HEK293 (cell line): ENCODE measurements at regions not wholly inside any gene's neighbourhood (a gene's known extent, or its start where the extent isn't known, plus 50 kb on each side); places are given as distances from the start of the nearest gene placed in this dataset.

Source experiments
- CTCF ChIA-PET: fragments of 350-600 bp; formaldehyde crosslinking; extraction: SDS; loops from one replicate; lab custom pipeline; 2021; ENCODE audit warnings: antibody characterized with exemption; lab: Yijun Ruan, JAX
- POLR2A ChIA-PET: fragments of 300-600 bp; formaldehyde crosslinking; extraction: SDS; loops from one replicate; lab custom pipeline; 2020; ENCODE audit warnings: antibody characterized with exemption, inconsistent platforms; lab: Yijun Ruan, JAX
- H3K27ac ChIP-seq: fragments of 200-500 bp; sonication (Bioruptor generic); 2 replicates; pipeline ENCODE4 v1.5.1; 2014; ENCODE audit warnings: low read depth, low read length, control low read depth, inconsistent platforms; ENCODE audit errors: extremely low read depth
- H3K36me3 ChIP-seq, 2 experiments: fragments of 200-500 bp in 1 of 2; sonication (Bioruptor generic) in 1 of 2; 1 replicate in 1 of 2; 2 replicates in 1 of 2; pipeline ENCODE4 v1.5.1; 2014 to 2017; ENCODE audit warnings: inconsistent platforms in 2 of 2, low read length in 2 of 2; ENCODE audit not compliant: control insufficient read depth in 2 of 2, insufficient read depth in 1 of 2
- H3K4me1 ChIP-seq: fragments of 200-500 bp; sonication (Bioruptor generic); 2 replicates; pipeline ENCODE4 v1.5.1; 2014; ENCODE audit warnings: mild to moderate bottlenecking, low read length, inconsistent platforms; ENCODE audit not compliant: control insufficient read depth, insufficient read depth
- H3K4me3 ChIP-seq: 2 replicates; pipeline ENCODE4 v1.5.1; 2011; ENCODE audit warnings: low read depth, mild to moderate bottlenecking, control low read depth, low read length, moderate library complexity
- H3K9me3 ChIP-seq: fragments of 200-500 bp; sonication (Bioruptor generic); 2 replicates; pipeline ENCODE4 v1.5.1; 2014; ENCODE audit warnings: low read depth, low read length, inconsistent platforms; ENCODE audit not compliant: control insufficient read depth, insufficient read depth
- BCL11B ChIP-seq: fragments of 450-650 bp; formaldehyde crosslinking; IDR thresholded peaks from 2 replicates; pipeline ENCODE4 v1.5.1; 2016; ENCODE audit warnings: low read depth, missing biosample characterization, missing genetic modification characterization
- KLF8 ChIP-seq: fragments of 450-650 bp; formaldehyde crosslinking; IDR thresholded peaks from 2 replicates; pipeline ENCODE4 v1.5.1; 2016; ENCODE audit warnings: missing biosample characterization, missing genetic modification characterization
- ZEB2 ChIP-seq: fragments of 450-650 bp; formaldehyde crosslinking; IDR thresholded peaks from 2 replicates; pipeline ENCODE4 v1.5.1; 2016; ENCODE audit warnings: missing biosample characterization, missing genetic modification characterization
- ZNF146 ChIP-seq: fragments of 450-650 bp; formaldehyde crosslinking; IDR thresholded peaks from 2 replicates; pipeline ENCODE4 v1.5.1; 2016; ENCODE audit warnings: missing biosample characterization, missing genetic modification characterization
- ZNF157 ChIP-seq: fragments of 450-650 bp; formaldehyde crosslinking; IDR thresholded peaks from 2 replicates; pipeline ENCODE4 v1.5.1; 2016; ENCODE audit warnings: missing biosample characterization, missing genetic modification characterization
- ZNF48 ChIP-seq: fragments of 450-650 bp; formaldehyde crosslinking; IDR thresholded peaks from 2 replicates; pipeline ENCODE4 v1.5.1; 2016; ENCODE audit warnings: missing biosample characterization, missing genetic modification characterization
- ZNF571 ChIP-seq: fragments of 450-650 bp; formaldehyde crosslinking; IDR thresholded peaks from 2 replicates; pipeline ENCODE4 v1.5.0; 2017; ENCODE audit warnings: missing biosample characterization, missing genetic modification characterization
- ZNF600 ChIP-seq: fragments of 450-650 bp; formaldehyde crosslinking; IDR thresholded peaks from 2 replicates; pipeline ENCODE4 v1.5.1; 2016; ENCODE audit warnings: missing biosample characterization, missing genetic modification characterization
- ZNF701 ChIP-seq: fragments of 450-650 bp; formaldehyde crosslinking; IDR thresholded peaks from 2 replicates; pipeline ENCODE4 v1.5.1; 2016; ENCODE audit warnings: missing biosample characterization, missing genetic modification characterization
- TF ChIP-seq, protein P1 (sequence below): fragments of 450-650 bp; formaldehyde crosslinking; IDR thresholded peaks from 2 replicates; pipeline ENCODE4; 2016; ENCODE audit warnings: missing biosample characterization, missing genetic modification characterization
- TF ChIP-seq, protein P2 (sequence below): fragments of 450-650 bp; formaldehyde crosslinking; IDR thresholded peaks from 2 replicates; pipeline ENCODE4 v1.5.1; 2016; ENCODE audit warnings: missing biosample characterization, missing genetic modification characterization
- TF ChIP-seq, protein P3 (sequence below): sonication (generic); formaldehyde crosslinking; IDR thresholded peaks from 2 replicates; pipeline ENCODE4 v1.8.1; 2022; ENCODE audit warnings: mild to moderate bottlenecking, moderate library complexity, missing genetic modification reagents
- TF ChIP-seq, protein P4 (sequence below): fragments of 450-650 bp; formaldehyde crosslinking; IDR thresholded peaks from 2 replicates; pipeline ENCODE4 v1.5.1; 2016; ENCODE audit warnings: missing biosample characterization, missing genetic modification characterization, borderline replicate concordance
- TF ChIP-seq, protein P5 (sequence below): fragments of 450-650 bp; formaldehyde crosslinking; IDR thresholded peaks from 2 replicates; pipeline ENCODE4 v1.5.1; 2016; ENCODE audit warnings: missing biosample characterization, missing genetic modification characterization, borderline replicate concordance
- TF ChIP-seq, protein P6 (sequence below): fragments of 450-650 bp; formaldehyde crosslinking; IDR thresholded peaks from 2 replicates; pipeline ENCODE4 v1.5.1; 2017; ENCODE audit warnings: missing biosample characterization, missing genetic modification characterization
- TF ChIP-seq, protein P7 (sequence below): fragments of 450-650 bp; formaldehyde crosslinking; IDR thresholded peaks from 2 replicates; pipeline ENCODE4 v1.5.1; 2016; ENCODE audit warnings: missing biosample characterization, missing genetic modification characterization

DNA sequence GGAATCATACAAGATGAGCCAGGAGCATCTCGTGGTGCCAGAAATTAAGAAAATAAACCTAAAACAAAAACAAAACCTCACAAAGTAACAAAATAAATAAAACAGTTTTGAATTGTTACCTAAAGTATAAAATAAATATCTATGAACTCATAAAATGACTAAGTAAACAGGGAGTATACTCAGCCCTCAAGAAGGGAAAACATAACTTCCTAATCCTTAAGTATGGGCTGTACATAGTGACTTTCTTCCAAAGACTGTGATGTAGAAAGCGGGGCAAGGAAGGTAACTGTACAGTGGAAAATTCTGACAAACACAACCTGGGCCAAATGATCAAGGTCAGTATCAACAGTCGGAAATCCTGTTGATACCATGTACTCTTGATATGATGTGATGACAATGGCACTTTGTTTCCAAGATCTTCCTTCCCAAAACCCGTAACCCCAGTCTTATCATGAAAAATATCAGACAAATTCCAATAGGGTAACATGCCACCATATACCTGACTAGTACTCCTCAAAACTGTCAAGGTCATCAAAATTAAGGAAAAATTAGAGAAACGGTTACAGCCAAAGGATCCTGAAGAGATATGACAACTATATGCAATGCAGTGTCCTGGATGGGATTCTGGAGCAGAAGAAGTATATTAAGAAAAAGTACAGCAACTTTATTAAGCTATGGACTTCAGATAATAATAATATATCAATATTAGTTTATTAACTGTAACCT is 76.0 kb upstream of the XIRP2 start (continued):
- TF ChIP-seq, protein P1, sequence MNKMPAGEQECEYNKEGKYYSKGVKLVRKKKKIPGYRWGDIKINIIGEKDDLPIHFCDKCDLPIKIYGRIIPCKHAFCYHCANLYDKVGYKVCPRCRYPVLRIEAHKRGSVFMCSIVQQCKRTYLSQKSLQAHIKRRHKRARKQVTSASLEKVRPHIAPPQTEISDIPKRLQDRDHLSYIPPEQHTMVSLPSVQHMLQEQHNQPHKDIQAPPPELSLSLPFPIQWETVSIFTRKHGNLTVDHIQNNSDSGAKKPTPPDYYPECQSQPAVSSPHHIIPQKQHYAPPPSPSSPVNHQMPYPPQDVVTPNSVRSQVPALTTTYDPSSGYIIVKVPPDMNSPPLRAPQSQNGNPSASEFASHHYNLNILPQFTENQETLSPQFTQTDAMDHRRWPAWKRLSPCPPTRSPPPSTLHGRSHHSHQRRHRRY (tag by site-specific recombination): no peak
- TF ChIP-seq BCL11B (tag by site-specific recombination): no peak
- TF ChIP-seq ZNF48 (tag by site-specific recombination): no peak
- TF ChIP-seq, protein P2, sequence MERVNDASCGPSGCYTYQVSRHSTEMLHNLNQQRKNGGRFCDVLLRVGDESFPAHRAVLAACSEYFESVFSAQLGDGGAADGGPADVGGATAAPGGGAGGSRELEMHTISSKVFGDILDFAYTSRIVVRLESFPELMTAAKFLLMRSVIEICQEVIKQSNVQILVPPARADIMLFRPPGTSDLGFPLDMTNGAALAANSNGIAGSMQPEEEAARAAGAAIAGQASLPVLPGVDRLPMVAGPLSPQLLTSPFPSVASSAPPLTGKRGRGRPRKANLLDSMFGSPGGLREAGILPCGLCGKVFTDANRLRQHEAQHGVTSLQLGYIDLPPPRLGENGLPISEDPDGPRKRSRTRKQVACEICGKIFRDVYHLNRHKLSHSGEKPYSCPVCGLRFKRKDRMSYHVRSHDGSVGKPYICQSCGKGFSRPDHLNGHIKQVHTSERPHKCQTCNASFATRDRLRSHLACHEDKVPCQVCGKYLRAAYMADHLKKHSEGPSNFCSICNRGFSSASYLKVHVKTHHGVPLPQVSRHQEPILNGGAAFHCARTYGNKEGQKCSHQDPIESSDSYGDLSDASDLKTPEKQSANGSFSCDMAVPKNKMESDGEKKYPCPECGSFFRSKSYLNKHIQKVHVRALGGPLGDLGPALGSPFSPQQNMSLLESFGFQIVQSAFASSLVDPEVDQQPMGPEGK (tag by site-specific recombination): no peak
- TF ChIP-seq, protein P3, sequence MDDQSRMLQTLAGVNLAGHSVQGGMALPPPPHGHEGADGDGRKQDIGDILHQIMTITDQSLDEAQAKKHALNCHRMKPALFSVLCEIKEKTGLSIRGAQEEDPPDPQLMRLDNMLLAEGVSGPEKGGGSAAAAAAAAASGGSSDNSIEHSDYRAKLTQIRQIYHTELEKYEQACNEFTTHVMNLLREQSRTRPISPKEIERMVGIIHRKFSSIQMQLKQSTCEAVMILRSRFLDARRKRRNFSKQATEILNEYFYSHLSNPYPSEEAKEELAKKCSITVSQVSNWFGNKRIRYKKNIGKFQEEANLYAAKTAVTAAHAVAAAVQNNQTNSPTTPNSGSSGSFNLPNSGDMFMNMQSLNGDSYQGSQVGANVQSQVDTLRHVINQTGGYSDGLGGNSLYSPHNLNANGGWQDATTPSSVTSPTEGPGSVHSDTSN (CRISPR knock-in tag): no peak
- TF ChIP-seq, protein P4, sequence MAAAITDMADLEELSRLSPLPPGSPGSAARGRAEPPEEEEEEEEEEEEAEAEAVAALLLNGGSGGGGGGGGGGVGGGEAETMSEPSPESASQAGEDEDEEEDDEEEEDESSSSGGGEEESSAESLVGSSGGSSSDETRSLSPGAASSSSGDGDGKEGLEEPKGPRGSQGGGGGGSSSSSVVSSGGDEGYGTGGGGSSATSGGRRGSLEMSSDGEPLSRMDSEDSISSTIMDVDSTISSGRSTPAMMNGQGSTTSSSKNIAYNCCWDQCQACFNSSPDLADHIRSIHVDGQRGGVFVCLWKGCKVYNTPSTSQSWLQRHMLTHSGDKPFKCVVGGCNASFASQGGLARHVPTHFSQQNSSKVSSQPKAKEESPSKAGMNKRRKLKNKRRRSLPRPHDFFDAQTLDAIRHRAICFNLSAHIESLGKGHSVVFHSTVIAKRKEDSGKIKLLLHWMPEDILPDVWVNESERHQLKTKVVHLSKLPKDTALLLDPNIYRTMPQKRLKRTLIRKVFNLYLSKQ: no peak
- TF ChIP-seq ZNF701: no peak

DNA sequence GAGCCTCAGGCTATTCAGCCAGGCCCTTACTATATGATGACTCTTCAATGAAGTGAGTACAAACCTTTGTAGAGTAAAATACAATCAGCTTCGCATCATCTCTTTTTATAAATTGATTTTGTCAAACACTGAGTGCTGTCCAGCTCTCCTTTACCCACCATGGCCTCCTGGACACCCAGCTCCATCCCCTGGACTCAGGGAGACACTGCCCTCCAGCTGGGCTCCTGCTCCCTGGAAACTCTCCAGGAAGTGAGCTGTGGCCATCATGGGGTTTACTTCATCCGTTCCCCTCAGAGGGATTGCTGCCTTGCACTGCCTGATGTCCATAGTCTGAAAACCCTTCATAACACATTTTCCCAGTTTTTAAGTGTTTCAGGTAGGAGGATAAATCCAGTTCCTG is 82.5 kb upstream of the XIRP2 start:
- Histone ChIP-seq H3K27ac (no peak overlapping the region), H3K4me1 (no peaks in the 10 kb centered on the region), H3K4me3 (no peak overlapping the region)
- ChIA-PET POLR2A (no interaction called here), CTCF (no interaction called here)
- TF ChIP-seq ZNF600: no peak
- TF ChIP-seq, all 188 proteins: peak for 0
- H3K36me3 ChIP-seq: no peaks in the 10 kb centered on the region
- H3K9me3 ChIP-seq: no peaks in the 10 kb centered on the region

DNA sequence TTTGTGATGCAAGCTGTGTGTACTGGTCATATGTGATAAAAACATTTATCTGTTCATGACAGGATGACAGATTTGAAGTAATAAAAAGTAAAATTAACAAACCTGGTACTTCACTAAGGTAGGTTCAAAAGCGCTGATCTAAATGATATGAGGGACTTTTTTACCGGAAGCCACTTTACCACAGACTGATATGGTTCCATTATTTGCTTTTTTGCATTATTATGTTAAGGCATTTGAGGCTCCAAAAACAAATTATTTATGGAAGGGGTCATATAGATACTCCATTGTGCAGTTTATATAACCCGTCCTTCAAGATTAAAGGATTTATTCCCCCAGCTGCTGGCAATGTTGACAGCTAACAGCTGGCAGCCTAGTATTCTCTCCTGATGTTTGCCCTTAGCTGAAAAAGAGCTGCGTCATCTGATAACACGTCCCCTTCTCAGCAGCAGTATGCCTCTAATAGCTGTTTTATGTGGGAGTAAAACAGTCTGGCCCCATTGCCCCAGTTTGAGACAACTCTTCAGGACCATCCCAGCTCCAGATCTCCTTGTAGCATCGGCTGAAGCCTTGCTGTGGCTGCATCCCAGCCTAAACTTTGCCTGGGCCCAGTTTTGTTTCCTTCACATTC is 84.8 kb upstream of the XIRP2 start:
- no peaks in the 10 kb centered on the region for H3K9me3 ChIP-seq
- ChIA-PET POLR2A (no interaction called here), CTCF (no interaction called here)
- no peaks in the 10 kb centered on the region for H3K4me1 ChIP-seq
- H3K4me3 ChIP-seq: no peak overlapping the region
- no peaks in the 10 kb centered on the region for H3K36me3 ChIP-seq
- H3K27ac ChIP-seq: no peak overlapping the region
- no peak for TF ChIP-seq ZNF571
- TF ChIP-seq, protein P5, sequence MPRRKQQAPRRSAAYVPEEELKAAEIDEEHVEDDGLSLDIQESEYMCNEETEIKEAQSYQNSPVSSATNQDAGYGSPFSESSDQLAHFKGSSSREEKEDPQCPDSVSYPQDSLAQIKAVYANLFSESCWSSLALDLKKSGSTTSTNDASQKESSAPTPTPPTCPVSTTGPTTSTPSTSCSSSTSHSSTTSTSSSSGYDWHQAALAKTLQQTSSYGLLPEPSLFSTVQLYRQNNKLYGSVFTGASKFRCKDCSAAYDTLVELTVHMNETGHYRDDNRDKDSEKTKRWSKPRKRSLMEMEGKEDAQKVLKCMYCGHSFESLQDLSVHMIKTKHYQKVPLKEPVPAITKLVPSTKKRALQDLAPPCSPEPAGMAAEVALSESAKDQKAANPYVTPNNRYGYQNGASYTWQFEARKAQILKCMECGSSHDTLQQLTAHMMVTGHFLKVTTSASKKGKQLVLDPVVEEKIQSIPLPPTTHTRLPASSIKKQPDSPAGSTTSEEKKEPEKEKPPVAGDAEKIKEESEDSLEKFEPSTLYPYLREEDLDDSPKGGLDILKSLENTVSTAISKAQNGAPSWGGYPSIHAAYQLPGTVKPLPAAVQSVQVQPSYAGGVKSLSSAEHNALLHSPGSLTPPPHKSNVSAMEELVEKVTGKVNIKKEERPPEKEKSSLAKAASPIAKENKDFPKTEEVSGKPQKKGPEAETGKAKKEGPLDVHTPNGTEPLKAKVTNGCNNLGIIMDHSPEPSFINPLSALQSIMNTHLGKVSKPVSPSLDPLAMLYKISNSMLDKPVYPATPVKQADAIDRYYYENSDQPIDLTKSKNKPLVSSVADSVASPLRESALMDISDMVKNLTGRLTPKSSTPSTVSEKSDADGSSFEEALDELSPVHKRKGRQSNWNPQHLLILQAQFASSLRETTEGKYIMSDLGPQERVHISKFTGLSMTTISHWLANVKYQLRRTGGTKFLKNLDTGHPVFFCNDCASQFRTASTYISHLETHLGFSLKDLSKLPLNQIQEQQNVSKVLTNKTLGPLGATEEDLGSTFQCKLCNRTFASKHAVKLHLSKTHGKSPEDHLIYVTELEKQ (tag by site-specific recombination): no peak
- TF ChIP-seq, protein P6, sequence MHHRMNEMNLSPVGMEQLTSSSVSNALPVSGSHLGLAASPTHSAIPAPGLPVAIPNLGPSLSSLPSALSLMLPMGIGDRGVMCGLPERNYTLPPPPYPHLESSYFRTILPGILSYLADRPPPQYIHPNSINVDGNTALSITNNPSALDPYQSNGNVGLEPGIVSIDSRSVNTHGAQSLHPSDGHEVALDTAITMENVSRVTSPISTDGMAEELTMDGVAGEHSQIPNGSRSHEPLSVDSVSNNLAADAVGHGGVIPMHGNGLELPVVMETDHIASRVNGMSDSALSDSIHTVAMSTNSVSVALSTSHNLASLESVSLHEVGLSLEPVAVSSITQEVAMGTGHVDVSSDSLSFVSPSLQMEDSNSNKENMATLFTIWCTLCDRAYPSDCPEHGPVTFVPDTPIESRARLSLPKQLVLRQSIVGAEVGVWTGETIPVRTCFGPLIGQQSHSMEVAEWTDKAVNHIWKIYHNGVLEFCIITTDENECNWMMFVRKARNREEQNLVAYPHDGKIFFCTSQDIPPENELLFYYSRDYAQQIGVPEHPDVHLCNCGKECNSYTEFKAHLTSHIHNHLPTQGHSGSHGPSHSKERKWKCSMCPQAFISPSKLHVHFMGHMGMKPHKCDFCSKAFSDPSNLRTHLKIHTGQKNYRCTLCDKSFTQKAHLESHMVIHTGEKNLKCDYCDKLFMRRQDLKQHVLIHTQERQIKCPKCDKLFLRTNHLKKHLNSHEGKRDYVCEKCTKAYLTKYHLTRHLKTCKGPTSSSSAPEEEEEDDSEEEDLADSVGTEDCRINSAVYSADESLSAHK (tag by site-specific recombination): no peak
- TF ChIP-seq ZNF157 (tag by site-specific recombination): no peak
- TF ChIP-seq, protein P7, sequence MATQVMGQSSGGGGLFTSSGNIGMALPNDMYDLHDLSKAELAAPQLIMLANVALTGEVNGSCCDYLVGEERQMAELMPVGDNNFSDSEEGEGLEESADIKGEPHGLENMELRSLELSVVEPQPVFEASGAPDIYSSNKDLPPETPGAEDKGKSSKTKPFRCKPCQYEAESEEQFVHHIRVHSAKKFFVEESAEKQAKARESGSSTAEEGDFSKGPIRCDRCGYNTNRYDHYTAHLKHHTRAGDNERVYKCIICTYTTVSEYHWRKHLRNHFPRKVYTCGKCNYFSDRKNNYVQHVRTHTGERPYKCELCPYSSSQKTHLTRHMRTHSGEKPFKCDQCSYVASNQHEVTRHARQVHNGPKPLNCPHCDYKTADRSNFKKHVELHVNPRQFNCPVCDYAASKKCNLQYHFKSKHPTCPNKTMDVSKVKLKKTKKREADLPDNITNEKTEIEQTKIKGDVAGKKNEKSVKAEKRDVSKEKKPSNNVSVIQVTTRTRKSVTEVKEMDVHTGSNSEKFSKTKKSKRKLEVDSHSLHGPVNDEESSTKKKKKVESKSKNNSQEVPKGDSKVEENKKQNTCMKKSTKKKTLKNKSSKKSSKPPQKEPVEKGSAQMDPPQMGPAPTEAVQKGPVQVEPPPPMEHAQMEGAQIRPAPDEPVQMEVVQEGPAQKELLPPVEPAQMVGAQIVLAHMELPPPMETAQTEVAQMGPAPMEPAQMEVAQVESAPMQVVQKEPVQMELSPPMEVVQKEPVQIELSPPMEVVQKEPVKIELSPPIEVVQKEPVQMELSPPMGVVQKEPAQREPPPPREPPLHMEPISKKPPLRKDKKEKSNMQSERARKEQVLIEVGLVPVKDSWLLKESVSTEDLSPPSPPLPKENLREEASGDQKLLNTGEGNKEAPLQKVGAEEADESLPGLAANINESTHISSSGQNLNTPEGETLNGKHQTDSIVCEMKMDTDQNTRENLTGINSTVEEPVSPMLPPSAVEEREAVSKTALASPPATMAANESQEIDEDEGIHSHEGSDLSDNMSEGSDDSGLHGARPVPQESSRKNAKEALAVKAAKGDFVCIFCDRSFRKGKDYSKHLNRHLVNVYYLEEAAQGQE (tag by site-specific recombination): no peak
- TF ChIP-seq ZNF146 (tag by site-specific recombination): no peak
- TF ChIP-seq KLF8 (tag by site-specific recombination): no peak
- TF ChIP-seq ZEB2 (tag by site-specific recombination): no peak
